HT1080 (cell line): ENCODE measurements at regions not wholly inside any gene's neighbourhood (a gene's known extent, or its start where the extent isn't known, plus 50 kb on each side); places are given as distances from the start of the nearest gene placed in this dataset.

Experiments
- DNase-seq: peaks from one replicate; pipeline ENCODE4 v3.0.0-alpha.2; 2015; ENCODE audit warnings: low read depth

DNA sequence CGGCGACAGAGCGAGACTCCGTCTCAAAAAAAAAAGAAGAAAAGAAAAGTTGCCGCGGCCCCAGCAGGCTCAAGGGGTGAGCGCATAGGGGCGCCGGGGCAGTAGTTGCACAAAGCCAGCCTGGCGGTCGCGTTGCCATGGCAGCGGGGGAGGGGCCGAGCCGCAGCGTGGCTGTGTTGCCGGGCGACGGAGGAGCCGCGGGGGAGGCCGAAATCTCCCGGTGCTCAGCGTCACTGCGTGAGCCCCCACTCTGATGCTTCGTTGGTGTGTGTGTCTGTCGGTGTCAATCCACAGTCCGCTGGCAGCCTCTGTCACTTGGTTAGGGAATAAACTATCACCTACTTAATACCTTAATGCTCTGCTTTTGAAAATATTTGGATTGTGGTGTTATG is 82.9 kb upstream of the C1QTNF9B start:
- DNase-seq, result peak; percentile 69

- DNase-seq, result no peak
These were observed 86.4 kb upstream of the C1QTNF9B start for GRCh38 chr13:23983671-23984070.

- DNase-seq, result no peak
These were observed 87.2 kb upstream of the C1QTNF9B start for GRCh38 chr13:23984546-23984945.

DNA sequence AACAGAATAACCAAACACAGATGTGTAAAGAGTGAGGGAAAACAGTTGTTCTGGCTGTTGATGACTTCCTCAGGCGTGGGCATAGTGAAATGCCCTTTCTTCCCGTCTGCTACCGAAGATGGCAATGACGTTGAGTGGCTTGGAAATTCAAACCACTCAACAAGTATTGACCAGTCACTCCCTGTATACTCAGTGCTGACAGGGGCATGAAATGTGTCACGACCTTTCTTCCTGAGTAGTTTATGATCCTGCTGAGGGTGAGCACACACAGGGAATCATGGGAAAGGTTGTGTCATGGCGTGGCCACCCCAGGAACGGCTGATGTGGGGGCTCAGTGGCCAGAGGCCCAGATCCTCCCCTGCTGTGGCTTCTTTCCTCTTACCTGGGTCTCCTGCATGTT is 87.8 kb upstream of the C1QTNF9B start:
- no peak for DNase-seq

- DNase-seq, result no peak
These were observed 88.5 kb upstream of the C1QTNF9B start for GRCh38 chr13:23985839-23986238.

DNA sequence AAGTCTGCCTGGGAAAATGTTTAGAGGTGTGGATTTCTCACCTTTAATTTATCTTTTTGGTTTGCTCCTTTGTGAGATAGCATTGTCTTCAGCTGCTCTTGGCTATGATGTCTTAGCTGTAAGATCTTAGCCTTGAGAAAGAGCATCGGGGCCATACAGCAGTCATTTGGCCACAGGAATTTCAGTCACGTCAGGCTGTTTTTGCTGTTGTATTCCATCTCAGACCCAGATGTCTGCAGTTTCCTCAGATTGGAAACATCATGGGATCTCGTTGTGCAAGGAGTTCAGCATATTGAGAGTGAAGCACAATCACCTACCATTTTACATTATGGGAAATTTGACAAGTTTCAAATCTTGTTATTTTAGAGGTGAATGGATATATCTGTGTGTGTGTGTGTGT is 89.3 kb upstream of the C1QTNF9B start:
- DNase-seq, result no peak

GRCh38 chr13:23987331-23987894 is 90.1 kb upstream of the C1QTNF9B start:
- no peak for DNase-seq

- DNase-seq, result no peak
These were observed 91.3 kb upstream of the C1QTNF9B start for GRCh38 chr13:23988546-23989122.

- no peak for DNase-seq
These were observed 93.2 kb upstream of the C1QTNF9B start for GRCh38 chr13:23990455-23990854.

- DNase-seq, result no peak
These were observed 93.8 kb upstream of the C1QTNF9B start for GRCh38 chr13:23991119-23991518.

DNA sequence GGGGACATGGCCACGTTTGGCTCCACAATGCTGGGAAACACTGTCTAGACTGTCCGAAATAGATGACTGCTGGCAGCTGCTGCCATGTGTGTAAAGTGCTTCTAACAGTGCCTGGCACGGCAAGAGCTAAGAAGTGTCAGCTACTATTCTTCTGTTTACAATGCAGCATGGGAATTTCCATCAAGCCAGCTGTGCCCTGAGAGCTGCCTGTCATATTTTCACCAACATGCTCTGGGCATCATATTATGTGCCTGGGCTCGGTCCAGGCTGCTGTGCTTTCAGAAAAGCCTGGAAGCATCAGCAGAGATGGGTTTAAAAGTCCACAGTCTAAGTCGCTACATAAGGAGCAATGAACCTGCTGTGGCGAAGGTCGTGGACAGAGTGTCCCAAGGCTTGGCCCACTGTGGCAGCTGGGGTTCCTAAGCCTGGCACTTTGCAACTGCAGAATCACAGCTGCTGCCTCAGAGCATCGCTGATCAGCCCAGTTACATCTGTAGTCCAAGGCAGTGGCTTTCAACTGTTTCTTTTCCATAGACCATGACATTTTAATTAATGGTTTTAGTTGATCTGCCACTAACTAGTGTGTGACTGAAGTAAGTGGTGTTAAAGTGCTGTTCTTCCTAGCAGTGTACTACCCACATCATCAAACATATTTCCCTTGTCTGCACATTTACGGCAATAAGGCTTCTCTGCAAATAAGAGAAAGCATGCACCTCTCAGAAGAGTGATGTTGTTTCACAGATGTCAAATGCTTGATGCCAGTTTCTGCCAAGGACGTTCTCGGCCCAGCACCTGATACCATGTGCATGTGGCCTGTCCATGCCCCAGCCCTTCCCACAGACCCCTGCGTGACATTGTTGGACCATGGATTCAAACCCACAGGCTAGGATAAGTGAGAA is 95.7 kb upstream of the C1QTNF9B start:
- DNase-seq, result no peak

GRCh38 chr13:23993680-23993985 is 96.3 kb upstream of the C1QTNF9B start:
- DNase-seq, result no peak

DNA sequence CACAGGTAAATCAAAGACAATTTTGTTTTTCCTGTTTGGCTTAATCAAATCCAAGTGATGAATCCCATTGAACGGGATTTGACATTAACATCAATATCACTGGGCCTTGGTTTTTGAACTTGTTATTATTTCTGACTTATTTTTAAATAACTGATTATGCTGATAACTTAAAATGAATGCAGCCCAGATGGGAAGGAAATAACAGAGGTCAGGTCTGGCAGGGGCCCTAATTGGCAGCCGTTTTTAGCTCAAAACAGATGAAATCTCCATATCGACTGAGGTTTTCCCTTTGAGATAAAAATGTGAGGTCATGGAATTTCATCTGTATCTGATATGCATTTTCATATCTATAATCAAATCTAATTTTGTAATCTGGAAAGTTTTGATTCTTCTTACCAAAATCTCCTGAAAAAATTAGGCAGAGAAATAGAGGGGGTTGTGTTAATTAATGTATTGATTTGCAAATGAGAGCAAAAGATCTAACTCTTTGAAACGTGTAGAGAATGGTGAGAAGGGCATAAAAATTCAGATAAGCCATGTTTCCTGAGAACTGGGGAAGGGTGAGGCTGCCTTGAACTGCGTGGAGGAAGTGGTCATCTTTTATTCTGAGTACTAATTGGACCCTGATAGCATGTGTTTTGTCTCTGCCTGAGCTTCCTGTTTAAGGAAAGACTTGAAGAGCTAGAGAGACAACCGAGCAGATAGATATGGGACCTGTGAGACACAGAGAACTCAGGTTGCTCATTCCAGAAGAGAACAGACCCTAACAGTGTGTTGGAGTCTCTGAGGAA is 98.2 kb upstream of the C1QTNF9B start:
- DNase-seq, result no peak

- DNase-seq, result no peak
These were observed 99.2 kb upstream of the C1QTNF9B start for GRCh38 chr13:23996456-23996855.

DNA sequence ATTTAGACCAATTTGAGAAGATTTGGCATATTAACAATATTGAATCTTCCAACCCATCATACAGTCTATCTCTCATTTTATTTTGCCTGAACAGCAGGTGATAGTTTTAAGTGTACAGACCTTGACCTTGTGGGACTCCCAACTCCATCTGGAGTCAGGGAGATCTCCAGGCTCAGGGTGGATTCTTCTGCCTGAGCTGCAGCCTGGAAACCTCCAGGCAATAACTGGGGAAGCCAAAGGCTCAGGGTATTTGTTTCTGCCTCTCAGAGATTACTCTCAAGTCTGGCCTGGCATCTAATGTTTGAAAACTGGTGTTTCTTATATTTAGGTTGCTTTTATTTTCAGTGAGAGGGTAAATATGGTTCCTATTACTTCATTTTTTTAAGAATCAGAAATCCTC is 102.1 kb upstream of the C1QTNF9B start:
- DNase-seq, result no peak

- no peak for DNase-seq
These were observed 105.0 kb upstream of the C1QTNF9B start for GRCh38 chr13:24002206-24002815.

- no peak for DNase-seq
These were observed 107.0 kb upstream of the C1QTNF9B start for GRCh38 chr13:24004142-24004899.

- no peak for DNase-seq
These were observed 107.7 kb upstream of the C1QTNF9B start for GRCh38 chr13:24004971-24005370.

DNA sequence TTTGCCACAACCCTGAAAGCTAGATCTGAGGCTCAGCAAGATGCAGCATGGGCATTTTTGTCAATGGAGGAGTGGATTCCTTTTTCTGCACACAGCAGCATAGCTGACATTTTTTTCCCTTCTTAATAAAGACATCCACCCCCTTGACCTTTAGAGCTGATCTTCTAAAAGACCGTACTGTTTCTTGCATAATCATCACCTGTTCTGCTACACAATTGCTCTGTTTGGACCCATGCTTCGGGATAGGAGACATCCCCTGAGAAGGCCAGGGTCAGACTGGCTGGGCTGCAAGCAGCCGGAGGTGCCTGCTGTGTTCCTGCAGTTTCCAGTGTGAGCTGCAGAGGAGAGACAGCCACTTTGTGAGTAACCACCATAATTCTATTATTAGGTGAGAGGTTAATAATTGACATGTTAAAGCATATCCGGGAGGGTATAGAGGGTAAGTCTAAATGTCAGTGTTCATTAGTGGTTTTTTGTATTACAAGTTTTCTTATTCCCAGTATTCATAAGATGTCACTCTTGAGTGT is 108.5 kb upstream of the C1QTNF9B start:
- no peak for DNase-seq

DNA sequence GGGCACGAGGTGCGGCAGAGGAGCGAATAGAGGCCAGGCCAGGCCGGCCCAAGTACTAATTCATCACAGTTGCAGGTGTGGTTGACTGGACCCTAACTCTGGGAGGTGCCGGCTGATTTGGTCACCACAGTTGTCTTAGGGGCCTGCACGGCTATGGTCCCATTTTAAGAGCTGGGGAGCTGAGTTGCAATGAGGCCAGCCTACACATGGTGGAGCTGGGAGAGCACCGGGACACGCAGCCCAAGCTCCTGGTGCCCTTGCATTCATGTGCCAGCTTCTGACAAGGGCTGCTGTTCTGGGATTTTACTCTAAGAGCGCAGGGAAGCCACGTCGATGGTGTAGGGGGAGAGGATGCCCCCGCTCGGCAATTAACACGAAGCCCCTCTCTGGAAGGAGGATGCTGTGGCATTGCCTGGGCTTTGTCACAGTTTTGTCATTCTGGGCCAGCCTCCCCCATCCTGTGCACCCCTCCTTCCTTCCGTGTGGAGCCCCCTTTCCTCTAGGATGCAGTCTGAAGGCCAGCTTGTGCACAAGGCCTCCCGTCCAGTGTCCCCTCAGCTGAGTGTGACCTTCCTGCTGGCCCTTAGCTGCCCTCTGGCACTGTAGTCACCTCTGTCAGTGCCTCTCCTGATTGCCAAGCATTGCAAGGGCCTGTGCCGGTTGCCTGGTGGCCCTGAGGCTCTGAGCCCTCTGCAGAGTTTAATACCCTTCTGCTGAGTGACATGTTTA is 109.4 kb upstream of the C1QTNF9B start:
- DNase-seq, result no peak
